HG03045 (cell line): ENCODE measurements at regions not wholly inside any gene's neighbourhood (a gene's known extent, or its start where the extent isn't known, plus 50 kb on each side); places are given as distances from the start of the nearest gene placed in this dataset.
"Not testable (repeated sequence)": the region's sequence is repeated elsewhere in the genome, so short reads cannot be mapped to it uniquely, and the experiment has no call there.

Source experiments
- ATAC-seq: cut with Tn5 transposase; IDR thresholded peaks from one replicate; pipeline ENCODE4 v1.9.1; 2021; ENCODE audit warnings: mild to moderate bottlenecking, moderate library complexity; ENCODE audit not compliant: unreplicated experiment

GRCh38 chr2:13515254-13515653, 798.5 kb downstream of the TRIB2 start:
- no peak for ATAC-seq

GRCh38 chr2:13522096-13522495, 805.4 kb downstream of the TRIB2 start:
- no peak for ATAC-seq

GRCh38 chr2:13522917-13523821, 806.4 kb downstream of the TRIB2 start:
- peak; percentile 95 for ATAC-seq

- peak; percentile 27 for ATAC-seq
These were observed 807.8 kb downstream of the TRIB2 start for GRCh38 chr2:13524492-13524891.

- ATAC-seq, result not testable (repeated sequence)
These were observed 815.1 kb downstream of the TRIB2 start for GRCh38 chr2:13531735-13532410.

GRCh38 chr2:13532781-13533523, 816.2 kb downstream of the TRIB2 start:
- ATAC-seq, result not testable (repeated sequence)

GRCh38 chr2:13533524-13533922, 816.8 kb downstream of the TRIB2 start:
- no peak for ATAC-seq

GRCh38 chr2:13536941-13537340, 820.2 kb downstream of the TRIB2 start:
- no peak for ATAC-seq

GRCh38 chr2:13537771-13538349, 821.1 kb downstream of the TRIB2 start:
- no peak for ATAC-seq

GRCh38 chr2:13539296-13539695, 822.6 kb downstream of the TRIB2 start:
- ATAC-seq, result no peak

- ATAC-seq, result no peak
These were observed 825.3 kb downstream of the TRIB2 start for GRCh38 chr2:13542061-13542460.

GRCh38 chr2:13542642-13543041, 825.9 kb downstream of the TRIB2 start:
- no peak for ATAC-seq

- ATAC-seq, result peak; percentile 62
These were observed 826.8 kb downstream of the TRIB2 start for GRCh38 chr2:13543550-13543949.

- peak; percentile 49 for ATAC-seq
These were observed 828.6 kb downstream of the TRIB2 start for GRCh38 chr2:13545320-13545719.

GRCh38 chr2:13546131-13546530, 829.4 kb downstream of the TRIB2 start:
- ATAC-seq, result no peak

- ATAC-seq, result no peak
These were observed 833.8 kb downstream of the TRIB2 start for GRCh38 chr2:13550285-13551231.

GRCh38 chr2:13558368-13558767, 841.6 kb downstream of the TRIB2 start:
- peak; percentile 74 for ATAC-seq

- peak; percentile 81 for ATAC-seq
These were observed 843.6 kb downstream of the TRIB2 start for GRCh38 chr2:13560322-13560721.

- ATAC-seq, result no peak
These were observed 855.7 kb downstream of the TRIB2 start for GRCh38 chr2:13572466-13572865.

GRCh38 chr2:13574831-13575230, 858.1 kb downstream of the TRIB2 start:
- no peak for ATAC-seq
